Neural cell (in vitro differentiated cells): ENCODE measurements at regions not wholly inside any gene's neighbourhood (a gene's known extent, or its start where the extent isn't known, plus 50 kb on each side); places are given as distances from the start of the nearest gene placed in this dataset.

ENCODE experiments used
- H2AFZ ChIP-seq: fragments of 200-600, 300-800 bp; sonication (generic), shearing (Covaris generic); 2 replicates; pipeline ENCODE4 v1.6.0; 2014; ENCODE audit warnings: low read depth, mild to moderate bottlenecking, antibody characterized with exemption, low read length, moderate library complexity
- H3F3A ChIP-seq: fragments of 200-600 bp; shearing (Covaris generic); 2 replicates; pipeline ENCODE4 v1.6.1; 2016; ENCODE audit warnings: mild to moderate bottlenecking, moderate library complexity, mixed read lengths, antibody characterized with exemption, low read length; ENCODE audit not compliant: insufficient read depth, poor library complexity, severe bottlenecking
- H3K27ac ChIP-seq: fragments of 200-600, 300-800 bp; sonication (generic), shearing (Covaris generic); 2 replicates; pipeline ENCODE4 v1.5.1; 2014; ENCODE audit warnings: mild to moderate bottlenecking, low read length, moderate library complexity
- H3K27me3 ChIP-seq: fragments of 300-800, 200-600 bp; sonication (generic), shearing (Covaris generic); 2 replicates; pipeline ENCODE4 v1.6.0; 2014; ENCODE audit warnings: mild to moderate bottlenecking, low read depth, low read length, moderate library complexity; ENCODE audit not compliant: insufficient read depth
- H3K36me3 ChIP-seq: fragments of 300-800, 200-600 bp; sonication (generic), shearing (Covaris generic); 2 replicates; pipeline ENCODE4 v1.5.1; 2014; ENCODE audit warnings: mild to moderate bottlenecking, antibody characterized with exemption, low read length, moderate library complexity; ENCODE audit not compliant: insufficient read depth
- H3K4me2 ChIP-seq: fragments of 300-800, 200-600 bp; sonication (generic), shearing (Covaris generic); 2 replicates; pipeline ENCODE4 v1.6.0; 2014; ENCODE audit warnings: mild to moderate bottlenecking, low read length
- H3K4me3 ChIP-seq: fragments of 300-800, 200-600 bp; sonication (generic), shearing (Covaris generic); 2 replicates; pipeline ENCODE4 v1.5.1; 2014; ENCODE audit warnings: mild to moderate bottlenecking, low read length, moderate library complexity
- H3K79me2 ChIP-seq: fragments of 200-600 bp; shearing (Covaris generic); replicated peaks from 2 replicates; pipeline ENCODE4 v1.6.0; 2014; ENCODE audit warnings: mild to moderate bottlenecking, low read length, moderate library complexity; ENCODE audit not compliant: insufficient read depth
- H3K9ac ChIP-seq: fragments of 300-800, 200-600 bp; sonication (generic), shearing (Covaris generic); 2 replicates; pipeline ENCODE4 v1.6.1; 2016; ENCODE audit warnings: mild to moderate bottlenecking, low read length, mixed read lengths
- H3K9me2 ChIP-seq: fragments of 200-600 bp; shearing (Covaris generic); 2 replicates; pipeline ENCODE4 v1.6.1; 2016; ENCODE audit warnings: mild to moderate bottlenecking, low read length, mixed read lengths; ENCODE audit not compliant: insufficient read depth
- H3K9me3 ChIP-seq: fragments of 200-600, 300-800 bp; sonication (generic), shearing (Covaris generic); 2 replicates; pipeline ENCODE4 v1.6.1; 2016; ENCODE audit warnings: mild to moderate bottlenecking, mixed run types, low read length, moderate library complexity, mixed read lengths
- H4K20me1 ChIP-seq: fragments of 200-600 bp; shearing (Covaris generic); 2 replicates; pipeline ENCODE4 v1.6.1; 2016; ENCODE audit warnings: mild to moderate bottlenecking, mixed run types; ENCODE audit not compliant: insufficient read depth
- EP300 ChIP-seq: fragments of 450-650 bp; conservative IDR thresholded peaks from 2 replicates; pipeline ENCODE4 v1.6.1; 2014; ENCODE audit warnings: antibody characterized with exemption, mild to moderate bottlenecking, moderate library complexity; ENCODE audit not compliant: poor library complexity, severe bottlenecking
- EZH2 ChIP-seq: fragments of 200-600, 300-800 bp; shearing (Covaris generic), sonication (generic); IDR thresholded peaks from 2 replicates; pipeline ENCODE4 v1.6.1; 2014; ENCODE audit warnings: antibody characterized with exemption, low read length, borderline replicate concordance, mild to moderate bottlenecking; ENCODE audit not compliant: insufficient read depth, poor library complexity, severe bottlenecking
- MXI1 ChIP-seq: fragments of 450-650 bp; conservative IDR thresholded peaks from 2 replicates; pipeline ENCODE4 v1.6.1; 2014; ENCODE audit warnings: antibody characterized with exemption, mild to moderate bottlenecking; ENCODE audit not compliant: poor library complexity, severe bottlenecking
- POLR2AphosphoS5 ChIP-seq: IDR thresholded peaks from 2 replicates; pipeline ENCODE4 v1.6.1; 2012
- RAD21 ChIP-seq: fragments of 450-650 bp; conservative IDR thresholded peaks from 2 replicates; pipeline ENCODE4 v1.6.1; 2014; ENCODE audit warnings: antibody characterized with exemption, mild to moderate bottlenecking, moderate library complexity
- SMC3 ChIP-seq: fragments of 450-650 bp; conservative IDR thresholded peaks from 2 replicates; pipeline ENCODE4 v1.6.1; 2014; ENCODE audit warnings: antibody characterized with exemption, mild to moderate bottlenecking, moderate library complexity; ENCODE audit not compliant: poor library complexity
- TAF1 ChIP-seq: IDR thresholded peaks from 2 replicates; pipeline ENCODE4 v1.6.1; 2012; ENCODE audit warnings: low read depth
- TF ChIP-seq, protein P1 (sequence below): IDR thresholded peaks from 2 replicates; pipeline ENCODE4 v1.6.1; 2012; ENCODE audit warnings: borderline replicate concordance
- TF ChIP-seq, protein P2 (sequence below): fragments of 450-650 bp; IDR thresholded peaks from 2 replicates; pipeline ENCODE4 v1.5.1; 2014; ENCODE audit warnings: antibody characterized with exemption, mild to moderate bottlenecking, moderate library complexity; ENCODE audit not compliant: poor library complexity, severe bottlenecking

DNA sequence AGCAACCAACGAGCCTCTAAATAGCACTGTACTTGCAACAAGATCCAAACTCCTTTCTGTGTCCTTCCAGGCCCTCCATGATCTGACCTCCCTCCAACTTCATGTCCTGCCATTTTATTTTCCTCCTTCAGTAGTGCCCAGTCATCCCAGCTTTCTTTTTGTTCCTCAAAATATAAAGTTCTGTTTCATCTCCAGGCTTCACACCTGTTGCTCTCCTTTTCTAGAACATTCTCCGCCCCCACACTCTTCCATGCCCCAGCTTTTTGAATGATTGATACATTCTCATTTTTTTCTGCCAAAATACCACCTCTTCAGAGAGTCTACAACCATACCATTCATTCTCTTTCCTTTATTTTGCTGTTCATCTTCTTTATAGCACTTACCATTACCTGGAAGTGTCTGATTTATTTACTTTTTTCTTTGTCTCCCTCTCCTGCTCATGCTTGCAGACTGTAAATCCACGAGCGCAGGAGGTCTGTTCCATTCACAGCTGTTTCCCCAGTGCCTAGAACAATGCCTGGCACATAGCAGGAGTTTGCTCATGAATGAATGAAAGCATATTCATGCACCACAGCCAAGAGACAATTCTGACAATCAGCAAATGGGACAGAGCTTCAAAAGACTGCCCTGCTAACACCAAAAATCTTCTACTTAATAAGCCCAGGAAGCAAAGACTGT lies 296.4 kb downstream of the RPAP3 start:
- TF ChIP-seq EP300 (no peak), MXI1 (no peak)
- Histone ChIP-seq H3K36me3 (no peaks in the 10 kb centered on the region), H3K4me2 (no peak overlapping the region), H3K9me2 (no peaks in the 10 kb centered on the region), H3K4me3 (no peak overlapping the region), H3F3A (no peaks in the 10 kb centered on the region), H2AFZ (no peak overlapping the region), H3K27me3 (no peaks in the 10 kb centered on the region), H3K9ac (no peak overlapping the region), H3K27ac (no peak overlapping the region), H4K20me1 (no peaks in the 10 kb centered on the region), H3K9me3 (no peaks in the 10 kb centered on the region), H3K79me2 (no peaks in the 10 kb centered on the region)

GRCh38 chr12:47408171-47408871 lies 297.5 kb downstream of the RPAP3 start:
- H2AFZ ChIP-seq = no peak overlapping the region
- H3K4me2 ChIP-seq = no peak overlapping the region
- no peaks in the 10 kb centered on the region for H3K36me3 ChIP-seq
- no peaks in the 10 kb centered on the region for H3K9me3 ChIP-seq
- no peaks in the 10 kb centered on the region for H3F3A ChIP-seq
- H3K27ac ChIP-seq = no peak overlapping the region
- no peaks in the 10 kb centered on the region for H3K27me3 ChIP-seq
- H3K9ac ChIP-seq = no peak overlapping the region
- no peaks in the 10 kb centered on the region for H4K20me1 ChIP-seq
- H3K4me3 ChIP-seq = no peak overlapping the region
- no peaks in the 10 kb centered on the region for H3K9me2 ChIP-seq
- H3K79me2 ChIP-seq = no peaks in the 10 kb centered on the region
- TF ChIP-seq RAD21 (no peak), MXI1 (no peak), SMC3 (no peak), POLR2AphosphoS5 (no peak), EP300 (no peak), TAF1 (no peak), EZH2 (no peak)
- TF ChIP-seq, protein P1, sequence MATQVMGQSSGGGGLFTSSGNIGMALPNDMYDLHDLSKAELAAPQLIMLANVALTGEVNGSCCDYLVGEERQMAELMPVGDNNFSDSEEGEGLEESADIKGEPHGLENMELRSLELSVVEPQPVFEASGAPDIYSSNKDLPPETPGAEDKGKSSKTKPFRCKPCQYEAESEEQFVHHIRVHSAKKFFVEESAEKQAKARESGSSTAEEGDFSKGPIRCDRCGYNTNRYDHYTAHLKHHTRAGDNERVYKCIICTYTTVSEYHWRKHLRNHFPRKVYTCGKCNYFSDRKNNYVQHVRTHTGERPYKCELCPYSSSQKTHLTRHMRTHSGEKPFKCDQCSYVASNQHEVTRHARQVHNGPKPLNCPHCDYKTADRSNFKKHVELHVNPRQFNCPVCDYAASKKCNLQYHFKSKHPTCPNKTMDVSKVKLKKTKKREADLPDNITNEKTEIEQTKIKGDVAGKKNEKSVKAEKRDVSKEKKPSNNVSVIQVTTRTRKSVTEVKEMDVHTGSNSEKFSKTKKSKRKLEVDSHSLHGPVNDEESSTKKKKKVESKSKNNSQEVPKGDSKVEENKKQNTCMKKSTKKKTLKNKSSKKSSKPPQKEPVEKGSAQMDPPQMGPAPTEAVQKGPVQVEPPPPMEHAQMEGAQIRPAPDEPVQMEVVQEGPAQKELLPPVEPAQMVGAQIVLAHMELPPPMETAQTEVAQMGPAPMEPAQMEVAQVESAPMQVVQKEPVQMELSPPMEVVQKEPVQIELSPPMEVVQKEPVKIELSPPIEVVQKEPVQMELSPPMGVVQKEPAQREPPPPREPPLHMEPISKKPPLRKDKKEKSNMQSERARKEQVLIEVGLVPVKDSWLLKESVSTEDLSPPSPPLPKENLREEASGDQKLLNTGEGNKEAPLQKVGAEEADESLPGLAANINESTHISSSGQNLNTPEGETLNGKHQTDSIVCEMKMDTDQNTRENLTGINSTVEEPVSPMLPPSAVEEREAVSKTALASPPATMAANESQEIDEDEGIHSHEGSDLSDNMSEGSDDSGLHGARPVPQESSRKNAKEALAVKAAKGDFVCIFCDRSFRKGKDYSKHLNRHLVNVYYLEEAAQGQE = no peak
- TF ChIP-seq, protein P2, sequence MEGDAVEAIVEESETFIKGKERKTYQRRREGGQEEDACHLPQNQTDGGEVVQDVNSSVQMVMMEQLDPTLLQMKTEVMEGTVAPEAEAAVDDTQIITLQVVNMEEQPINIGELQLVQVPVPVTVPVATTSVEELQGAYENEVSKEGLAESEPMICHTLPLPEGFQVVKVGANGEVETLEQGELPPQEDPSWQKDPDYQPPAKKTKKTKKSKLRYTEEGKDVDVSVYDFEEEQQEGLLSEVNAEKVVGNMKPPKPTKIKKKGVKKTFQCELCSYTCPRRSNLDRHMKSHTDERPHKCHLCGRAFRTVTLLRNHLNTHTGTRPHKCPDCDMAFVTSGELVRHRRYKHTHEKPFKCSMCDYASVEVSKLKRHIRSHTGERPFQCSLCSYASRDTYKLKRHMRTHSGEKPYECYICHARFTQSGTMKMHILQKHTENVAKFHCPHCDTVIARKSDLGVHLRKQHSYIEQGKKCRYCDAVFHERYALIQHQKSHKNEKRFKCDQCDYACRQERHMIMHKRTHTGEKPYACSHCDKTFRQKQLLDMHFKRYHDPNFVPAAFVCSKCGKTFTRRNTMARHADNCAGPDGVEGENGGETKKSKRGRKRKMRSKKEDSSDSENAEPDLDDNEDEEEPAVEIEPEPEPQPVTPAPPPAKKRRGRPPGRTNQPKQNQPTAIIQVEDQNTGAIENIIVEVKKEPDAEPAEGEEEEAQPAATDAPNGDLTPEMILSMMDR = no peak
